HG03342 (cell line): ENCODE measurements at regions not wholly inside any gene's neighbourhood (a gene's known extent, or its start where the extent isn't known, plus 50 kb on each side); places are given as distances from the start of the nearest gene placed in this dataset.

Experiments used
- ATAC-seq: cut with Tn5 transposase; IDR thresholded peaks from one replicate; pipeline ENCODE4 v1.9.1; 2021; ENCODE audit warnings: mild to moderate bottlenecking, moderate library complexity; ENCODE audit not compliant: unreplicated experiment

- ATAC-seq, result no peak
Observed at GRCh38 chr6:98653179-98653578, 181.2 kb upstream of the POU3F2 start.

- ATAC-seq, result no peak
Observed at GRCh38 chr6:98657764-98658163, 176.6 kb upstream of the POU3F2 start.

- ATAC-seq, result no peak
Observed at GRCh38 chr6:98669371-98669770, 165.0 kb upstream of the POU3F2 start.

- ATAC-seq, result no peak
Observed at GRCh38 chr6:98670045-98670746, 164.2 kb upstream of the POU3F2 start.

DNA sequence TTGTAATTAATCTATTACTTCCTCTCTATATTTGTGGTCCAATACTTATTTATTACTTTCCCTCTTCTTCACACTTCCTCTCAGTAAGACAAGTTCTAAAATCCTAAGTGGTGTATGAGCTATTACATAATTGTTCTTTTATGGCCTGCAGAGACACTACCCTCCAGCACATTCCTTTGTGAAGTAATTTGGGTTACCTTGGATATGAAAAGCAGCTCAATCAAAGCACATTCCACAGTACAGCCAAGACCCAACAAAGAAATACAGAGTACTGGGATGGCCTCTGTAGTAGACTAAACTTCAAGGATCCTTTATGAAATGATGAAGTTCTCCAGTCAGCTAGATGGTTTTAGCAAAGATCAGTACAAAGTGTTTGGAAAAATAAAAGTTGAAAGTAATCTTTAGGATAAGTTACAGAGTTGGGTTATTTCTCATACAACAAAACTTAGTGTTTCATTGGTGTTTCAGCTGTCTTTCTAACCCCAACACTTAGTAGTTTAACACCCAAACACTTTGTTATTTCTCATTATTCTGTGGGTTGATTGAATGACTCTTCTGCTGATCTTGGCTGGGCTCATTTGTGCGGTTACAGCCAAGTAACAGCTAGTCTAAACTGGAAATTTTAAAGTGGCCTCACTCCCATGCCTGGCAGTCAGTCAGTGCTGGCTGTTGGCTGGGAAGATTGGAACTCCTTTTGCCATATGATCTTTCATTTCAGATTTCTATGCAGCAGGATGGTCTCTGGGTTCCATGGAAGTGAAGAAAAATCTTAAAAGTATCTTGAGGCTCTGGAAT is 161.5 kb upstream of the POU3F2 start:
- ATAC-seq, result no peak

DNA sequence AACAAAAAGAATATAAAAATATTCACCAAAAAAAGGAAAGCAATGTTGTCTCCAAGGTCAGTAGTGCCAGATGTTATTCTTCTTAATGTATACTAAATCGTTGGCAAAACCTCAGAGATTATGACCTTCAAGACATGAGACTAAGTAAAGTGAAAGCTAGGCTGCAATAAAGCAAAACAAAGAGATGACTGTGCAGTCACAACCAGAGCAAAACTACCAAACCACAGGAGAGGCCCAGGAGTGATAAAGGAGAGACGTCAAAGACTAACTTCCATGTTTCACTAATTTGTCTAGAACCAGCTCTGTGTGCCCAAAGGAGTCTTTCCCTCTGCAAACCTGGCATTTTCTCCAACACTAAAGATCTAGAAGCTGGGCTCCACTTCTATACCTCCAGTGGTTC is 155.9 kb upstream of the POU3F2 start:
- peak; percentile 94 for ATAC-seq

GRCh38 chr6:98686008-98686601 is 148.3 kb upstream of the POU3F2 start:
- ATAC-seq, result no peak

GRCh38 chr6:98687752-98688151 is 146.6 kb upstream of the POU3F2 start:
- ATAC-seq, result no peak

GRCh38 chr6:98695091-98695801 is 139.1 kb upstream of the POU3F2 start:
- no peak for ATAC-seq

- ATAC-seq, result no peak
Observed at GRCh38 chr6:98711380-98711779, 123.0 kb upstream of the POU3F2 start.

DNA sequence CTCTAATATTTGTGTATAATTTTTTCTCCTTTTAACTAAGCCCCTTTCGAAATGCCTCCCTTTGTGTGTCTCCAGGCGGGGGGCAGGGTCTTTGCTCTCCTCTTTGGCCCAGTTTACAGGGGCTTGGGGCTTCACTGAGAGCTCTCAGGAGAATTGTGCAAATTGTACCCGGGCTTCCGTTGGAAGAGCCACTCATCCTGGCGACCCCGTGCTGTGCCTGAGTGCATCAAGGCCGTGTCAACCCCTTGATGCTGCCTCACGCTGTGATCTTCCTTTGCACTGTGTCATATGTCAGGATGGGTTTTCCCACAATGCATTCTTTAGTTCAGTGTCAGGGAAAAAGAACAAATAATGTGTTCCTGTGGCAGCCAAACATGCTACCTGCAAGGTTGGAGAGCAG is 118.0 kb upstream of the POU3F2 start:
- ATAC-seq, result no peak

DNA sequence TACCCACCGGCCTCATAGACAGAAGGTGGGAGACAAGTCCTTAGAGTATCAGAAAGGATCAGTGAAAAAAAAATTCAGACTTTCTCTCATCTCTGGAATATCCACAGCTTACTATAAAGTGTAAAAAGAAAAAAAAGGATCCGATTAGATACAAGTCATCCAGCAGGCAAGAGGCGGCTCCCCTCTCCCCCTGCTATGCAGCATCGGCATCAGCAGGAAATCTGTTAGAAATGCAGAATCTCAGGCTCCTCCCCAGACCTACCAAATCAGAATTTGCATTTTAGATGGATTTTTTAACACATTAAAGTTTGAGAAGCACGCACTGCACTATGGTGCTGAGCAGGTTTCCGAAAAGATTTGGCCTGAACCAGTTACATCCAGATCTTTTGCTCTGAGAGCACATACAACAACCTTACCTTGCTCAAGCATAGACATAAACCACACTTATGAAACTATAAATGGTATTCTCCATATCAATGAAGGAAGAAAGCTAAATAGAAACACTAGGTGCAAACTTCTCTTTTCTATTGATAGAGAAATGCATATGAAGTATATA is 117.0 kb upstream of the POU3F2 start:
- ATAC-seq, result no peak

DNA sequence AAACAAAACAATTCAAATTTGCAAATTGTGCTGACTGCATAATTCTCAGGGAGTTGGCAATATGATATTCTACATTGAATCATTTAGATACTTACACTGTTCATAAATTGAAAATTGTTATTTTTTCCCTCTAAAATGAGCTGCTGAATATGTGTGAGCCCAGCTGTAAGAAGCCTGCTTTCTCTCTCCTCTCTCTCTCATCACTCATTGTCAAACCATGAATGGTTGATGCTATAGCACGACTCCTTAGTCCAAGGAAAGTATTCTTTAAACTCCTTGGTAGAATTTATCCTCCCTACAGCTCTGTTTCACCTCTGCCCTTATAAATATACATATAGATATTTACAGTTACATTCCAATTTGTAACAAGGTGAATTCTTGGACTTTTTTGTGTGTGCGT is 116.4 kb upstream of the POU3F2 start:
- no peak for ATAC-seq

DNA sequence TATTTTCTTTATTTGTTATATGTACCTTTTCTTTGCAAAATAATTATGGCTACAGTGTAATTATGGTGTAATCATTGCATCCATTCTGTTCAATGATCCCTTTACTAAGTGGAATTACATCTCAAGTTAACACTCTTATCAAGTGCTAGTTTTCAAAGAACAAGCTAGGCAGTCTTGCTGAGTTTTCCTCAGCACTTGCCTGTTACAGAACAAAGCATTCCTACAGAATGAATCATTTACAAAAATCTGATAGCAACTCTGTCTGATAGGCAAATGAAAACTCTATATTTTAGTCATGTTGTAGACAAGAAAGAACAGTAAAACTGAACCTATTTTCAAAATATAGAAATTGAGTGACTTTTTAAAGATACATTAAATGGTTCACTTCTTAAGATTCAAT is 109.8 kb upstream of the POU3F2 start:
- ATAC-seq, result no peak

GRCh38 chr6:98747273-98747672 is 87.1 kb upstream of the POU3F2 start:
- ATAC-seq, result no peak

DNA sequence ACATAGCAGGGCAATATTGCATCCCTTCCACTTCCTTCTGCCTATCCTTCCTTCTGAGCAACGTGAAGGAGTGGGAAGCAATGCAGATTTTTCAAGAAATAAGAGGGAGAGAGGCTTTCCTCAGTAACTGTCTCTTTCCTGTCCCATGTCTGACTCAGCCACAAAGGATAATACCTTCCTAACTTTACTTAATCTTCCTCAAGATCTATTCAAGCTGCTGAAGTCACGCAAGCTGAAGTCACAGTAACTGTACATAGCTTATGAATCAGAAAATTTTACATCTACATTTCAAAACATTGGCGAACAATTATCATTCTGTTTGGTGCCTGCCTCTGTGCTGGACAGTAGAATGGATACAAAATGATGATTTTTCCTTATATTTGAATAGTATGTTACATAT is 86.4 kb upstream of the POU3F2 start:
- ATAC-seq, result no peak

GRCh38 chr6:98759459-98759858 is 74.9 kb upstream of the POU3F2 start:
- ATAC-seq, result no peak

- no peak for ATAC-seq
Observed at GRCh38 chr6:98764373-98764911, 69.9 kb upstream of the POU3F2 start.

GRCh38 chr6:98769546-98769945 is 64.8 kb upstream of the POU3F2 start:
- ATAC-seq, result no peak

- ATAC-seq, result no peak
Observed at GRCh38 chr6:98775205-98775604, 59.2 kb upstream of the POU3F2 start.

DNA sequence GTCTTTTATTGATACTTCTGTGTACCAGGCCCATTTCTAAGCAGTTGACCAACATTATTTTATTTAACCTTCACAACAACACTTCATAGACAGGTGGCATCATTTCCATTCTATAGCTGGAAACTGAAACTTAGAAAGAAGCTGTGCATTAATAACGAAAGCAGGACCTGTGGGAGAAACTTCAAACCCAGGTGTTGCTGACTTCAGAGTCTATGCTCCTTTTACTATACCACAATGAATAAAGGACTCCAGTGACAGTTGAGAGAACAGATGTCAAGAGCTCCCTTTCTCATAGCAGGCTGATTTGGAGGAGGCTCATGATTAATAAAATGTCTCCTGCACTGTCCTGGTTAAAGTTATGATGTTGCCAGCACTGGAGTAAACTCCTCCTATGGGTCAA is 56.6 kb upstream of the POU3F2 start:
- ATAC-seq, result peak; percentile 100
